GM12878 (cell line): ENCODE measurements at regions not wholly inside any gene's neighbourhood (a gene's known extent, or its start where the extent isn't known, plus 50 kb on each side); places are given as distances from the start of the nearest gene placed in this dataset.
"Not testable (repeated sequence)": the region's sequence is repeated elsewhere in the genome, so short reads cannot be mapped to it uniquely, and the experiment has no call there.

Experiments used
- ATAC-seq: fragments of 200-7000 bp; cut with Tn5 transposase; 3 replicates; pipeline ENCODE4 v1.9.1; 2020; ENCODE audit warnings: mild to moderate bottlenecking, moderate library complexity
- BruUV-seq: library from RNA; stranded (reverse); fragments of 400-500 nt; replicated peaks from 2 replicates; lab custom pipeline; 2021; lab: Mats Ljungman, UMichigan
- CTCF ChIA-PET: fragments of 300-600 bp; sonication (Branson Sonifier 250); formaldehyde crosslinking; extraction: SDS; loops from one replicate; lab custom pipeline; 2021; ENCODE audit warnings: inconsistent platforms; lab: Yijun Ruan, JAX
- POLR2A ChIA-PET: fragments of 350-600 bp; formaldehyde crosslinking; extraction: SDS; loops from one replicate; lab custom pipeline; 2021; ENCODE audit warnings: inconsistent platforms; lab: Charles Lee
- RAD21 ChIA-PET: fragments of 300-600 bp; sonication (Branson Sonifier 250); formaldehyde crosslinking; loops from one replicate; lab custom pipeline; 2023; ENCODE audit warnings: antibody characterized with exemption; ENCODE audit not compliant: unreplicated experiment; lab: Charles Lee
- SMC1A ChIA-PET: fragments of 300-600 bp; sonication (Branson Sonifier 250); formaldehyde crosslinking; loops from one replicate; lab custom pipeline; 2023; ENCODE audit not compliant: unreplicated experiment, uncharacterized antibody; lab: Charles Lee
- DNase-seq: peaks from one replicate; pipeline ENCODE4 v3.0.0-alpha.2; 2011; ENCODE audit warnings: low read depth, low spot score
- FAIRE-seq: peaks from 3 replicates; lab custom pipeline; 2011; peaks lifted over from hg19 to GRCh38; lab: Jason Lieb, UNC
- H2AFZ ChIP-seq: 2 replicates; pipeline ENCODE4 v1.6.0; 2011; ENCODE audit warnings: low read depth, low read length, control low read depth; ENCODE audit not compliant: control insufficient read depth
- H3K27ac ChIP-seq: 2 replicates; pipeline ENCODE4 v1.5.1; 2011; ENCODE audit warnings: control low read depth; ENCODE audit not compliant: control insufficient read depth, insufficient read depth
- H3K27me3 ChIP-seq, 2 experiments: replicated peaks in 1 of 2; 2 replicates each; pipeline versions ENCODE4 v1.6.0 to v1.6.1; 2011; ENCODE audit warnings: low read length in 1 of 2; ENCODE audit not compliant: control insufficient read depth in 2 of 2, insufficient read depth in 2 of 2
- H3K36me3 ChIP-seq, 2 experiments: 2 replicates each; pipeline ENCODE4 v1.5.1; 2011; ENCODE audit warnings: low read length in 1 of 2; ENCODE audit not compliant: control insufficient read depth in 2 of 2, insufficient read depth in 2 of 2
- H3K4me1 ChIP-seq: 2 replicates; pipeline ENCODE4 v1.6.1; 2011; ENCODE audit warnings: mild to moderate bottlenecking, low read length, moderate library complexity, mixed read lengths; ENCODE audit not compliant: control insufficient read depth, insufficient read depth
- H3K4me2 ChIP-seq: 2 replicates; pipeline ENCODE4 v1.6.0; 2011; ENCODE audit warnings: control low read depth; ENCODE audit not compliant: control insufficient read depth, insufficient read depth
- H3K4me3 ChIP-seq: fragments of 200-600 bp; sonication (generic); 2 replicates; pipeline ENCODE4 v1.5.1; 2016
- H3K79me2 ChIP-seq: 2 replicates; pipeline ENCODE4 v1.6.0; 2011; ENCODE audit warnings: low read length; ENCODE audit not compliant: control insufficient read depth, insufficient read depth
- H3K9ac ChIP-seq: 2 replicates; pipeline ENCODE4 v1.8.0; 2011; ENCODE audit warnings: low read length, control low read depth, mixed read lengths; ENCODE audit not compliant: control insufficient read depth, insufficient read depth
- H3K9me3 ChIP-seq: replicated peaks from 3 replicates; pipeline ENCODE4 v1.5.1; 2011; ENCODE audit warnings: mild to moderate bottlenecking, low read length; ENCODE audit not compliant: control insufficient read depth, insufficient read depth
- H4K20me1 ChIP-seq: 2 replicates; pipeline ENCODE4 v1.6.0; 2011; ENCODE audit not compliant: control insufficient read depth, insufficient read depth
- JUNB ChIP-seq: IDR thresholded peaks from 2 replicates; pipeline ENCODE4 v1.6.1; 2016; ENCODE audit warnings: antibody characterized with exemption, mild to moderate bottlenecking
- JUND ChIP-seq: IDR thresholded peaks from 2 replicates; pipeline ENCODE4 v1.6.1; 2012; ENCODE audit warnings: low read depth, mild to moderate bottlenecking, low read length, improper control_type of control experiment, moderate library complexity
- STAT3 ChIP-seq: IDR thresholded peaks from 2 replicates; pipeline ENCODE4 v1.6.1; 2011; ENCODE audit warnings: low read depth, low read length, improper control_type of control experiment
- WGBS: methylation state at CpG from one replicate; pipeline ENCODE4 v1.1.6; 2016; ENCODE audit warnings: low lambda C conversion rate; ENCODE audit not compliant: insufficient replicate concordance, insufficient coverage; ENCODE audit errors: missing lambda C conversion rate; 5-methylcytosine and 5-hydroxymethylcytosine counted together
- in situ Hi-C: fragments of 300-500 bp; cut with MboI; formaldehyde crosslinking; loops from 9 replicates; pipeline ENCODE4 v1.14.3; 2018; ENCODE audit warnings: mixed read lengths
- intact Hi-C: fragments of 100-400 bp; cut with micrococcal nuclease; formaldehyde crosslinking; loops from one replicate; pipeline ENCODE4 v1.14.2; 2022; ENCODE audit not compliant: unreplicated experiment
- TF ChIP-seq, protein P1 (sequence below): IDR thresholded peaks from 2 replicates; pipeline ENCODE4 v1.6.1; 2011; ENCODE audit warnings: borderline replicate concordance, low read depth, mild to moderate bottlenecking, moderate library complexity, mixed read lengths, low read length; ENCODE audit not compliant: insufficient read depth; ENCODE audit errors: extremely low read length

DNA sequence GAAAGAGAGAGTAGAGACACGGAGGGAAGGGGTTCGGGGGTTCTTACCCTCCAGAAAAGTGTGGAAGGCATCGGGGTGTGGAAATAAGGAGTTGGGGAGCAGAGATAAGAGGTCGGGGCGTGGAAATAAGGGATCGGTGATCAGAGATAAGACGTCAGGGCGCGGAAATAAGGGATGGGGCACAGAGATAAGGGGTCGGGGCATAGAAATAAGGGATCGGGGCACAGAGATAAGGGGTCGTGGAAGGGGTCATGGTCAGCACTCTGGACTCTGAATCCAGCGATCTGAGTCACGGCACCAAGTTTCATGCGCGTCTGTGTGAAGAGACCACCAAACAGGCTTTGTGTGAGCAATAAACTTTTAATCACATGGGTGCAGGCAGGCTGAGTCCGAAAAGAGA lies 119.1 kb downstream of the PCDH10 start (continued):
- TF ChIP-seq JUNB: no peak
- TF ChIP-seq JUND: no peak
- TF ChIP-seq STAT3: no peak
- TF ChIP-seq, protein P1, sequence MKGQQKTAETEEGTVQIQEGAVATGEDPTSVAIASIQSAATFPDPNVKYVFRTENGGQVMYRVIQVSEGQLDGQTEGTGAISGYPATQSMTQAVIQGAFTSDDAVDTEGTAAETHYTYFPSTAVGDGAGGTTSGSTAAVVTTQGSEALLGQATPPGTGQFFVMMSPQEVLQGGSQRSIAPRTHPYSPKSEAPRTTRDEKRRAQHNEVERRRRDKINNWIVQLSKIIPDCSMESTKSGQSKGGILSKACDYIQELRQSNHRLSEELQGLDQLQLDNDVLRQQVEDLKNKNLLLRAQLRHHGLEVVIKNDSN: no peak

DNA sequence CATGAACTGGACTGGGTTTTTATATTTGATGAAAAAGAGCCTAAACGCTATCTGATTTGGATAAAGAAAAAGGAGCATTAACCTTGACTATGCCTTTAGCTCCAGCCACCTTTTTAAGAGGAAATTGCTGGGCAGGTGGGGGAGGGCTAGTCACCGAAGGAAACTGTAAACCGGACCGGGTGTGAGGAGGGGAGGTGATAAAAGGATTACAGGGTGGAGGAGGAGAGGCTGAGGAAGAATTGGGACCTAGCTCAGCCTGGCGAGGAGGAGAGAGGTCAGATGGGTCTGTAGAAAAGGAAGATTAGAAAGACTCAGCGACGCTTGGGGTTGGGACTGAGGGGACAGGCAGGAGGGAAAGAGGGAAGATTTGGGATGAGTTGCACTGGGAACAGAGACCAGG lies 118.4 kb downstream of the PCDH10 start:
- CTCF ChIA-PET: interaction anchor here (0.7 to 1.4 kb wide), 2 partner anchors 11 to 30 kb away, joined by 3 to 4 read pairs; no protein-coding TSS in a partner anchor
- H3K27ac ChIP-seq, FAIRE-seq, RAD21 ChIA-PET, SMC1A ChIA-PET, DNase-seq, H3K27me3 ChIP-seq, H2AFZ ChIP-seq, H3K4me3 ChIP-seq, H3K9ac ChIP-seq, H3K36me3 ChIP-seq, ATAC-seq, intact Hi-C loops, H3K9me3 ChIP-seq, in situ Hi-C loops, POLR2A ChIA-PET, H3K79me2 ChIP-seq, H3K4me2 ChIP-seq, H4K20me1 ChIP-seq, H3K4me1 ChIP-seq, BruUV-seq: not testable (repeated sequence)
- 64% methylated on average over 7 of the region's 7 CpGs for WGBS

DNA sequence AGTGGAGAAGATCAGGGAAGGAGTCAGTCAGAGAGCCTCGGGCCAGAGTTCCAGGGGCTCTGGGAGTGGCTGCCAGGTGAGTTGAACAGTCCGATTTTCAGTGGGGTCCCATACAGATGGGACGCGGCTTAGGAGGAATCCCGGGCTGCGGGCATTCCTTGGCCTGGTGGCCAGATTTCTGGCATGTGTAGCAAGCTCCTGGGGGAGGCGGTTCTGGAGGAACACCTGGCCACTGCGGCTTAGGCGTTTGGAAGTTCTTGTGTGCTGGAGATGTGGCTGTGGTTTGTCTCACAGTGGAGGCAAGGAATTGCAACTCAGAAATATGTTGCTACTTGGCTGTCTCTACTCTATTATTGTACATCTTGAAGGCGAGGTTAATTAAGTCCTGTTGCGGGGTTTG lies 117.9 kb downstream of the PCDH10 start:
- BruUV-seq, H3K9me3 ChIP-seq, H3K36me3 ChIP-seq, H3K27ac ChIP-seq, ATAC-seq, H3K4me1 ChIP-seq, H3K9ac ChIP-seq, POLR2A ChIA-PET, DNase-seq, H4K20me1 ChIP-seq, SMC1A ChIA-PET, FAIRE-seq, H3K79me2 ChIP-seq, H2AFZ ChIP-seq, H3K4me3 ChIP-seq, intact Hi-C loops, H3K27me3 ChIP-seq, in situ Hi-C loops, RAD21 ChIA-PET, H3K4me2 ChIP-seq: not testable (repeated sequence)
- 4% methylated on average over 6 of the region's 11 CpGs for WGBS
- CTCF ChIA-PET: interaction anchor here (1.4 kb wide), 1 partner anchor 10 kb away, joined by 3 read pairs; no protein-coding TSS in a partner anchor

DNA sequence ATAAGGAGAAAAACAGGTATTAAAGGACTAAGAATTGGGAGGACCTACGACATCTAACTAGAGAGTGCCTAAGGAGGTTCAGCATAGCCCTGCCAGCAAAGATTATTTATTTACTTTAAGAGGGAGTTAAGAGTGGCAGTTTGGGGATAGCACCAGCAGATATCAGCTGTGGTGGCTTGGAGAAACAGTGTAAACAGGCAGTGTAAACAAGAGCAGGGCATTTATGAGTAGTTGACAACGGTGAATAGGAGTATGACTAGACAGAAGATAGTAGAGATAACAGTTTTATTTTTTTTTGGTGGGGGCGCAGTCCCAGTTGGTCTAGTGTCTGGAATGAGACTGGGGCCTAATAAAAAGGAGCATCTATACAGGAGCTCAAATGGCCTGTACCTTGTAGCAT lies 115.2 kb downstream of the PCDH10 start:
- RAD21 ChIA-PET, BruUV-seq, CTCF ChIA-PET, in situ Hi-C loops, ATAC-seq, H3K4me1 ChIP-seq, DNase-seq, H3K79me2 ChIP-seq, H3K4me2 ChIP-seq, H3K27ac ChIP-seq, H3K9ac ChIP-seq, H3K4me3 ChIP-seq, H3K27me3 ChIP-seq, H2AFZ ChIP-seq, H4K20me1 ChIP-seq, intact Hi-C loops, SMC1A ChIA-PET, H3K36me3 ChIP-seq, FAIRE-seq, H3K9me3 ChIP-seq, POLR2A ChIA-PET: not testable (repeated sequence)
- WGBS: 15% methylated on average over 3 of the region's 3 CpGs
